HepG2 (cell line): ENCODE measurements at regions not wholly inside any gene's neighbourhood (a gene's known extent, or its start where the extent isn't known, plus 50 kb on each side); places are given as distances from the start of the nearest gene placed in this dataset.

Experiments
- ATAC-seq: fragments of 200-7000 bp; cut with Tn5 transposase; 3 replicates; pipeline ENCODE4 v1.9.1; 2020; ENCODE audit warnings: mild to moderate bottlenecking, moderate library complexity
- BruUV-seq: library from RNA; stranded (reverse); fragments of 400-500 nt; replicated peaks from 2 replicates; lab custom pipeline; 2021; lab: Mats Ljungman, UMichigan
- CTCF ChIA-PET: fragments of 300-600 bp; formaldehyde crosslinking; extraction: SDS; loops from one replicate; lab custom pipeline; 2021; ENCODE audit warnings: low total read pairs, inconsistent platforms, low intra/inter-chr PET ratio; lab: Yijun Ruan, JAX
- POLR2A ChIA-PET: fragments of 350-600 bp; sonication (Branson Sonifier 250); formaldehyde crosslinking; loops from one replicate; lab custom pipeline; 2020; ENCODE audit warnings: antibody characterized with exemption, inconsistent platforms; lab: Yijun Ruan, JAX
- DNase-seq: peaks from one replicate; pipeline ENCODE4 v3.0.0-alpha.2; 2015; ENCODE audit warnings: low spot score
- FAIRE-seq: peaks from 3 replicates; lab custom pipeline; 2011; peaks lifted over from hg19 to GRCh38; lab: Jason Lieb, UNC
- H2AFZ ChIP-seq: one replicate; pipeline ENCODE4 v1.6.1; 2011; ENCODE audit warnings: low read length, inconsistent platforms
- H3K27ac ChIP-seq: fragments of 300-600 bp; 3 replicates; pipeline ENCODE4 v1.8.0; 2011; ENCODE audit warnings: mixed run types, mild to moderate bottlenecking, mixed read lengths, low read length, inconsistent platforms; ENCODE audit not compliant: insufficient read depth; ENCODE audit errors: extremely low read length
- H3K27me3 ChIP-seq, 2 experiments: fragments of 200-600 bp in 1 of 2; 2 replicates in 1 of 2; 3 replicates in 1 of 2; pipeline versions ENCODE4 v1.6.0 to v1.8.0; 2011; ENCODE audit warnings: low read length in 2 of 2, mild to moderate bottlenecking in 2 of 2, moderate library complexity in 2 of 2, inconsistent platforms in 1 of 2; ENCODE audit not compliant: insufficient read depth in 2 of 2, control insufficient read depth in 1 of 2
- H3K36me3 ChIP-seq, 2 experiments: fragments of 200-600 bp in 1 of 2; replicated peaks in 1 of 2; 2 replicates in 1 of 2; 3 replicates in 1 of 2; pipeline versions ENCODE4 v1.5.1 to v1.8.0; 2011; ENCODE audit warnings: low read length in 2 of 2, inconsistent platforms in 1 of 2; ENCODE audit not compliant: insufficient read depth in 2 of 2, control insufficient read depth in 1 of 2
- H3K4me1 ChIP-seq: 2 replicates; pipeline ENCODE4 v1.5.1; 2012; ENCODE audit warnings: low read length, inconsistent platforms; ENCODE audit not compliant: insufficient read depth
- H3K4me2 ChIP-seq: 2 replicates; pipeline ENCODE4 v1.6.0; 2011; ENCODE audit warnings: low read depth, low read length, inconsistent platforms
- H3K4me3 ChIP-seq, 3 experiments: fragments of 200-600 bp in 1 of 3; sonication (generic), shearing (Covaris generic) in 1 of 3; replicated peaks in 1 of 3; 2 replicates each; pipeline ENCODE4 v1.5.1; 2011 to 2016; ENCODE audit warnings: low read length in 3 of 3, inconsistent platforms in 2 of 3, low read depth in 2 of 3, mild to moderate bottlenecking in 2 of 3, control low read depth in 1 of 3, mixed read lengths in 1 of 3; ENCODE audit not compliant: insufficient read depth in 1 of 3
- H3K79me2 ChIP-seq: one replicate; pipeline ENCODE4 v1.6.1; 2011; ENCODE audit warnings: low read length, inconsistent platforms; ENCODE audit not compliant: insufficient read depth
- H3K9ac ChIP-seq: 2 replicates; pipeline ENCODE4 v1.6.0; 2011; ENCODE audit warnings: mild to moderate bottlenecking, low read depth, low read length, inconsistent platforms; ENCODE audit not compliant: insufficient read depth
- H3K9me3 ChIP-seq: 2 replicates; pipeline ENCODE4 v1.5.1; 2012; ENCODE audit warnings: mild to moderate bottlenecking, low read length
- H4K20me1 ChIP-seq: 2 replicates; pipeline ENCODE4 v1.6.0; 2011; ENCODE audit warnings: inconsistent platforms, mild to moderate bottlenecking, low read length, moderate library complexity; ENCODE audit not compliant: insufficient read depth
- AFF4 ChIP-seq: sonication (generic); formaldehyde crosslinking; IDR thresholded peaks from 2 replicates; pipeline ENCODE4 v1.4.0; 2020; ENCODE audit warnings: missing genetic modification reagents
- CBFB ChIP-seq: sonication (generic); formaldehyde crosslinking; IDR thresholded peaks from 2 replicates; pipeline ENCODE4 v1.4.0; 2020; ENCODE audit warnings: missing genetic modification reagents
- CREB3 ChIP-seq: sonication (generic); formaldehyde crosslinking; IDR thresholded peaks from 2 replicates; pipeline ENCODE4 v1.5.0; 2020; ENCODE audit warnings: missing genetic modification reagents
- HMGXB4 ChIP-seq, 2 experiments: sonication (generic) in 1 of 2; formaldehyde crosslinking in 1 of 2; IDR thresholded peaks; 2 replicates each; pipeline versions ENCODE4 v1.4.0 to v1.6.1; 2018 to 2020; ENCODE audit warnings: missing genetic modification reagents in 2 of 2, borderline replicate concordance in 1 of 2, low read depth in 1 of 2, mild to moderate bottlenecking in 1 of 2, missing biosample characterization in 1 of 2
- MNT ChIP-seq: fragments of 450-650 bp; IDR thresholded peaks from 2 replicates; pipeline ENCODE4 v1.6.1; 2016
- PPARG ChIP-seq: conservative IDR thresholded peaks from 2 replicates; pipeline ENCODE4 v1.6.1; 2016; ENCODE audit warnings: missing biosample characterization, missing genetic modification reagents
- SRSF4 ChIP-seq: fragments of 200-400 bp; formaldehyde crosslinking; IDR thresholded peaks from one replicate; pipeline ENCODE4 v1.6.1; 2018; ENCODE audit warnings: mild to moderate bottlenecking, low read depth, low read length, moderate library complexity; ENCODE audit not compliant: poor library complexity, severe bottlenecking
- ZNF121 ChIP-seq: sonication (generic); formaldehyde crosslinking; IDR thresholded peaks from 2 replicates; pipeline ENCODE4 v1.5.0; 2020; ENCODE audit warnings: mild to moderate bottlenecking, missing genetic modification reagents
- ZNF382 ChIP-seq: sonication (generic); formaldehyde crosslinking; IDR thresholded peaks from 2 replicates; pipeline ENCODE4 v1.5.0; 2020; ENCODE audit warnings: missing genetic modification reagents, mild to moderate bottlenecking, borderline replicate concordance
- ZNF589 ChIP-seq: sonication (generic); formaldehyde crosslinking; conservative IDR thresholded peaks from 2 replicates; pipeline ENCODE4 v1.8.0; 2022; ENCODE audit warnings: mild to moderate bottlenecking, moderate library complexity, missing genetic modification reagents
- ZNF629 ChIP-seq: sonication (generic); formaldehyde crosslinking; conservative IDR thresholded peaks from 2 replicates; pipeline ENCODE4 v1.5.0; 2020; ENCODE audit warnings: missing genetic modification reagents
- ZNF784 ChIP-seq: sonication (generic); formaldehyde crosslinking; IDR thresholded peaks from 2 replicates; pipeline ENCODE4 v1.5.1; 2020; ENCODE audit warnings: missing genetic modification reagents, mild to moderate bottlenecking, borderline replicate concordance
- ZNF841 ChIP-seq: sonication (generic); formaldehyde crosslinking; IDR thresholded peaks from 2 replicates; pipeline ENCODE4 v1.8.1; 2023; ENCODE audit warnings: missing genetic modification reagents, borderline replicate concordance
- WGBS: methylation state at CpG from one replicate; pipeline ENCODE4 v1.1.6; 2017; ENCODE audit warnings: low lambda C conversion rate; 5-methylcytosine and 5-hydroxymethylcytosine counted together
- in situ Hi-C: cut with HindIII; loops from 2 replicates; pipeline ENCODE4 v1.10.0; 2017; ENCODE audit warnings: low pct_unique_long_range_greater_than_20kb; ENCODE audit not compliant: extremely low pct_ligation_motif_present
- intact Hi-C: fragments of 100-400 bp; cut with micrococcal nuclease; formaldehyde crosslinking; loops from one replicate; pipeline ENCODE4 v1.10.0; 2022; ENCODE audit not compliant: unreplicated experiment

DNA sequence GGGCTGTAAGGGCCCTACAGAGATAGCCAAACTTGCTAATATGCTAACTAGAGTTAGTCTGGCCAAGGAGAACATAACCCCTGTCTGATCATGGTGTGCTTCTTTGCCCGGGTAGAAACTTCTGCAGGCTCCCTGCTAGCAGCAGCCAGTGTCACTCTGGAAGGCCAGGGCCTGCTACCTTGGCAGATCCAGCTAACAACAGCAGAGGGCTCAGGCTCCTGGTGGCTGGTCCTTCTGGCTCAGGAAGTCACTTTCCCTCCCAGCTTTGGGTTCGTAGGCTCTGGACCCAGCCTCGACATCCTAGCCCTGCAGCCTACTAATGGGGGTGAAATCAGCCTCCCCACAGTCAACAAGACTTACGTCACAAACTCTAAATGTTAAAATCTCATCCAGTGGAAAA is 373.7 kb upstream of the RGMA start:
- Histone ChIP-seq H3K9ac (no peak overlapping the region), H3K27me3 (0 out of 5 replicates have a peak, but pooled peaks cover 0 to 2% of the 10 kb centered on the region in 2 experiments), H3K9me3 (no peaks in the 10 kb centered on the region), H4K20me1 (no peaks in the 10 kb centered on the region), H2AFZ (no peak overlapping the region), H3K4me2 (no peak overlapping the region), H3K4me1 (no peaks in the 10 kb centered on the region), H3K27ac (no peak overlapping the region), H3K36me3 (no peaks in the 10 kb centered on the region), H3K4me3 (no peak overlapping the region), H3K79me2 (no peaks in the 10 kb centered on the region)
- 0% methylated on average over 4 of the region's 4 CpGs for WGBS
- no peak for FAIRE-seq
- intact Hi-C loops = no loop called here
- CTCF ChIA-PET = no interaction called here
- POLR2A ChIA-PET = no interaction called here
- no TSS peak for BruUV-seq
- ATAC-seq = no peak
- in situ Hi-C loops = no loop called here
- DNase-seq = no peak
- TF ChIP-seq HMGXB4 (CRISPR knock-in tag; IDR thresholded peaks at IDR 0.05; ENCODE audit: borderline replicate concordance in 1 of 2, low read depth in 1 of 2) = no peak
- TF ChIP-seq ZNF121 = no peak
- TF ChIP-seq ZNF629 (CRISPR knock-in tag) = no peak
- TF ChIP-seq PPARG (CRISPR knock-in tag) = no peak
- TF ChIP-seq SRSF4 = no peak
- TF ChIP-seq ZNF589 = no peak
- TF ChIP-seq MNT = no peak
- no peak for TF ChIP-seq AFF4 (CRISPR knock-in tag)
- no peak for TF ChIP-seq CBFB
- TF ChIP-seq CREB3 (CRISPR knock-in tag) = no peak
- TF ChIP-seq ZNF841 (CRISPR knock-in tag) = no peak
- no peak for TF ChIP-seq ZNF784 (CRISPR knock-in tag)
- no peak for TF ChIP-seq ZNF382 (CRISPR knock-in tag)
